OCI-LY7 (cell line): ENCODE measurements at regions not wholly inside any gene's neighbourhood (a gene's known extent, or its start where the extent isn't known, plus 50 kb on each side); places are given as distances from the start of the nearest gene placed in this dataset.

Experiments used
- BruUV-seq: library from RNA; stranded (reverse); fragments of 400-500 nt; replicated peaks from 2 replicates; lab custom pipeline; 2021; lab: Mats Ljungman, UMichigan
- CTCF ChIA-PET: fragments of 300-600 bp; sonication (Branson Sonifier 250); formaldehyde crosslinking; loops from one replicate; lab custom pipeline; 2022; ENCODE audit warnings: antibody characterized with exemption; ENCODE audit not compliant: unreplicated experiment; lab: Charles Lee
- POLR2A ChIA-PET: fragments of 300-600 bp; sonication (Branson Sonifier 250); formaldehyde crosslinking; loops from one replicate; lab custom pipeline; 2022; ENCODE audit warnings: antibody characterized with exemption; lab: Charles Lee
- DNase-seq: peaks from one replicate; pipeline ENCODE4 v3.0.0-alpha.2; 2015; ENCODE audit warnings: low spot score
- H2AFZ ChIP-seq: fragments of 200-600 bp; sonication (generic), shearing (Covaris generic); 2 replicates; pipeline ENCODE4 v1.6.1; 2014; ENCODE audit warnings: mild to moderate bottlenecking, antibody characterized with exemption, low read length, moderate library complexity
- H3K27ac ChIP-seq: fragments of 200-600 bp; sonication (generic); 2 replicates; pipeline ENCODE4 v1.5.1; 2014; ENCODE audit warnings: mixed run types, low read depth, mild to moderate bottlenecking, moderate library complexity, low read length, inconsistent platforms; ENCODE audit not compliant: poor library complexity, severe bottlenecking
- H3K36me3 ChIP-seq: fragments of 200-600 bp; sonication (generic); 2 replicates; pipeline ENCODE4 v1.6.1; 2014; ENCODE audit warnings: mild to moderate bottlenecking, antibody characterized with exemption, low read length, moderate library complexity, mixed read lengths; ENCODE audit not compliant: insufficient read depth
- H3K4me1 ChIP-seq: fragments of 200-600 bp; sonication (generic); 2 replicates; pipeline ENCODE4 v1.5.1; 2014; ENCODE audit warnings: mild to moderate bottlenecking, low read length; ENCODE audit not compliant: insufficient read depth, poor library complexity, severe bottlenecking
- H3K4me2 ChIP-seq: fragments of 200-600 bp; sonication (generic); 2 replicates; pipeline ENCODE4 v1.6.1; 2014; ENCODE audit warnings: mild to moderate bottlenecking, low read length
- H3K4me3 ChIP-seq: fragments of 200-600 bp; sonication (generic); 2 replicates; pipeline ENCODE4 v1.5.1; 2014; ENCODE audit warnings: mild to moderate bottlenecking, low read depth, low read length; ENCODE audit not compliant: poor library complexity, severe bottlenecking
- H3K79me2 ChIP-seq: fragments of 200-600 bp; sonication (generic); 2 replicates; pipeline ENCODE4 v1.6.1; 2016; ENCODE audit warnings: low read depth, mild to moderate bottlenecking, low read length, moderate library complexity, mixed read lengths; ENCODE audit not compliant: insufficient read depth
- H3K9me2 ChIP-seq: fragments of 200-600 bp; sonication (generic); 2 replicates; pipeline ENCODE4 v1.6.1; 2016; ENCODE audit warnings: mild to moderate bottlenecking, low read length, mixed read lengths; ENCODE audit not compliant: insufficient read depth
- H3K9me3 ChIP-seq: fragments of 200-600 bp; sonication (generic); 2 replicates; pipeline ENCODE4 v1.6.1; 2014; ENCODE audit warnings: mild to moderate bottlenecking, mixed run types, low read length, mixed read lengths
- H4K20me1 ChIP-seq: fragments of 200-600 bp; sonication (generic); 2 replicates; pipeline ENCODE4 v1.6.1; 2014; ENCODE audit warnings: mild to moderate bottlenecking, antibody characterized with exemption, low read length, moderate library complexity, mixed read lengths; ENCODE audit not compliant: insufficient read depth
- CTCF ChIP-seq: fragments of 200-600 bp; sonication (generic); conservative IDR thresholded peaks from 2 replicates; pipeline ENCODE4 v1.5.1; 2014; ENCODE audit warnings: mild to moderate bottlenecking, antibody characterized with exemption, low read length, moderate library complexity, mixed read lengths
- EZH2phosphoT487 ChIP-seq: fragments of 200-600 bp; sonication (generic); IDR thresholded peaks from 2 replicates; pipeline ENCODE4 v1.6.1; 2018; ENCODE audit warnings: low read depth, borderline replicate concordance, mild to moderate bottlenecking, mixed run types, antibody characterized with exemption, low read length, moderate library complexity, mixed read lengths
- intact Hi-C: fragments of 100-400 bp; cut with micrococcal nuclease; formaldehyde crosslinking; loops from one replicate; pipeline ENCODE4 v1.10.0; 2022; ENCODE audit not compliant: unreplicated experiment

- no peak for DNase-seq
- no TSS peak for BruUV-seq
Observed at GRCh38 chr2:180630756-180631155, 349.6 kb upstream of the UBE2E3 start.

GRCh38 chr2:180625006-180625844 is 355.2 kb upstream of the UBE2E3 start:
- no peaks in the 10 kb centered on the region for H4K20me1 ChIP-seq
- ChIA-PET POLR2A (interaction anchor here (0.7 to 1.1 kb wide), 3 partner anchors 9 to 1668 kb away, joined by 3 read pairs; no protein-coding TSS in a partner anchor), CTCF (no interaction called here)
- intact Hi-C loops, result no loop called here
- no peak overlapping the region for H3K4me2 ChIP-seq
- no peaks in the 10 kb centered on the region for H3K4me1 ChIP-seq
- H2AFZ ChIP-seq, result no peak overlapping the region
- no peak overlapping the region for H3K4me3 ChIP-seq
- H3K9me3 ChIP-seq, result no peaks in the 10 kb centered on the region
- BruUV-seq, result no TSS peak
- H3K79me2 ChIP-seq, result no peaks in the 10 kb centered on the region
- TF ChIP-seq EZH2phosphoT487, result no peak
- TF ChIP-seq CTCF, result no peak
- H3K27ac ChIP-seq, result no peak overlapping the region
- DNase-seq, result no peak
- no peaks in the 10 kb centered on the region for H3K9me2 ChIP-seq
- no peaks in the 10 kb centered on the region for H3K36me3 ChIP-seq

More at GRCh38 chr2:180630756-180631155, 349.6 kb upstream of the UBE2E3 start:
- POLR2A ChIA-PET, result interaction anchor here (0.7 kb wide), 1 partner anchor 57 kb away, joined by 4 read pairs; no protein-coding TSS in a partner anchor
- Histone ChIP-seq H3K27ac (no peak overlapping the region), H3K9me2 (no peaks in the 10 kb centered on the region), H3K4me2 (no peak overlapping the region), H2AFZ (no peak overlapping the region), H3K4me3 (no peak overlapping the region), H3K4me1 (no peaks in the 10 kb centered on the region), H3K79me2 (no peaks in the 10 kb centered on the region), H4K20me1 (no peaks in the 10 kb centered on the region), H3K36me3 (no peaks in the 10 kb centered on the region), H3K9me3 (no peaks in the 10 kb centered on the region)
- CTCF ChIA-PET, result no interaction called here
- TF ChIP-seq EZH2phosphoT487 (no peak), CTCF (no peak)
- intact Hi-C loops, result no loop called here
